SU-DHL-6 (cell line): ENCODE measurements at regions not wholly inside any gene's neighbourhood (a gene's known extent, or its start where the extent isn't known, plus 50 kb on each side); places are given as distances from the start of the nearest gene placed in this dataset.

Experiments
- EZH2phosphoT487 ChIP-seq: fragments of 200-600 bp; sonication (generic), shearing (Covaris generic); conservative IDR thresholded peaks from 2 replicates; pipeline ENCODE4 v1.6.1; 2018; ENCODE audit warnings: mild to moderate bottlenecking, antibody characterized with exemption, low read length, moderate library complexity, mixed read lengths
- TF ChIP-seq, protein P1 (sequence below): fragments of 200-600 bp; sonication (generic); IDR thresholded peaks from one replicate; pipeline ENCODE4 v1.5.1; 2017; ENCODE audit warnings: antibody characterized with exemption, mild to moderate bottlenecking, low read length, moderate library complexity; ENCODE audit not compliant: insufficient read depth, poor library complexity, severe bottlenecking

DNA sequence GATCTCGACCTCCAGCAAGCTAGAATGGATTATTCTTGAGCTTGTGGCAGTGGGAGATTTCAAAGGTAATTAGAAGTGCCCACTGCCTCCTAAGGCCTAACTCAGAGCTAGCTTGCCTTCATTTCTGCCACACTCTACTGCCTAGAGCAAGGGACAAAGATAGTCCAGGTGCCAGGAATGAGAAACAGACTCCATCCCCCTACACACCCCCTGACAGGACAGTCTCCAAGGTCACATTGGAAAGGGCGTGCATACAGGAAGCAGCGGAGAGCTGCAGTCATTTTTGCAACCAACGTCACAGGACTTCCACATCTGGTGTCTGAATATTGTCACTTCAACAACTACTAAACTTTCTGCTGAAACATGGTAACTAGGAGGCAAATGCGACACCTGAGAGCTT lies 101.0 kb upstream of the SH3BP4 start:
- TF ChIP-seq, protein P1, sequence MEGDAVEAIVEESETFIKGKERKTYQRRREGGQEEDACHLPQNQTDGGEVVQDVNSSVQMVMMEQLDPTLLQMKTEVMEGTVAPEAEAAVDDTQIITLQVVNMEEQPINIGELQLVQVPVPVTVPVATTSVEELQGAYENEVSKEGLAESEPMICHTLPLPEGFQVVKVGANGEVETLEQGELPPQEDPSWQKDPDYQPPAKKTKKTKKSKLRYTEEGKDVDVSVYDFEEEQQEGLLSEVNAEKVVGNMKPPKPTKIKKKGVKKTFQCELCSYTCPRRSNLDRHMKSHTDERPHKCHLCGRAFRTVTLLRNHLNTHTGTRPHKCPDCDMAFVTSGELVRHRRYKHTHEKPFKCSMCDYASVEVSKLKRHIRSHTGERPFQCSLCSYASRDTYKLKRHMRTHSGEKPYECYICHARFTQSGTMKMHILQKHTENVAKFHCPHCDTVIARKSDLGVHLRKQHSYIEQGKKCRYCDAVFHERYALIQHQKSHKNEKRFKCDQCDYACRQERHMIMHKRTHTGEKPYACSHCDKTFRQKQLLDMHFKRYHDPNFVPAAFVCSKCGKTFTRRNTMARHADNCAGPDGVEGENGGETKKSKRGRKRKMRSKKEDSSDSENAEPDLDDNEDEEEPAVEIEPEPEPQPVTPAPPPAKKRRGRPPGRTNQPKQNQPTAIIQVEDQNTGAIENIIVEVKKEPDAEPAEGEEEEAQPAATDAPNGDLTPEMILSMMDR: no peak
- no peak for TF ChIP-seq EZH2phosphoT487
